H1 (cell line): ENCODE measurements at regions not wholly inside any gene's neighbourhood (a gene's known extent, or its start where the extent isn't known, plus 50 kb on each side); places are given as distances from the start of the nearest gene placed in this dataset.

Experiments
- CHD7 ChIP-seq: fragments of 300-600 bp; sonication (generic); IDR thresholded peaks from 2 replicates; pipeline ENCODE4 v1.7.1; 2012; ENCODE audit warnings: low read length, moderate library complexity, mild to moderate bottlenecking, inconsistent platforms; ENCODE audit not compliant: insufficient replicate concordance

DNA sequence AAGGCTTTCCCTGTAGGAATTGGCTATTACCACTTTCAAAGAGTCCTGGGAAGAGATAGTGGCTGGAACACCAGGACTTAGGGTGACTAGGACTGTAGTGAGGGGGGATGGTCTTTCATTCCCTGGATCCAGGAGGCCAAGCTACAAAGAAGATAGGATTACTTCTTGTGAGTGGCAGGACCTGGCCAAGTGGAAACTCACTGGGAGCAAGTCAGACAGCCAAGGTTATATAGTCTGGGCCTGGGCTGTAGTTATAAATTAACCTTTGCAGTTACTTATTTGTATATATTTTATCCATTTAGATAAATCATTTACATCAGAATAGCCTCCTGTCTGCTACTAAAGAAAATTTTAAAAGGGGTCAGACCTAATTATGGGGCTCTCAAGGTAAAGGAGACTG lies 124.3 kb downstream of the TLR4 start (continued):
- no peak for TF ChIP-seq CHD7
